Peyer's patch (tissue), 4 donors: ENCODE measurements at regions not wholly inside any gene's neighbourhood (a gene's known extent, or its start where the extent isn't known, plus 50 kb on each side); places are given as distances from the start of the nearest gene placed in this dataset.

Experiments
- DNase-seq, 3 donors: peaks; one replicate each; pipeline ENCODE4 v3.0.0-alpha.2; 2017 to 2019
- H3K27ac ChIP-seq, 4 donors: fragments of 200-600 bp; sonication (generic); one replicate each; pipeline ENCODE4 v1.5.1; 2016 to 2019
- H3K27me3 ChIP-seq, 2 donors: fragments of 200-600 bp; sonication (generic); one replicate each; pipeline ENCODE4 v1.5.1; 2019
- H3K36me3 ChIP-seq, 3 donors: fragments of 200-600 bp; sonication (generic); one replicate each; pipeline ENCODE4 v1.5.1; 2016 to 2019
- H3K4me1 ChIP-seq, 4 donors: fragments of 200-600 bp; sonication (generic); one replicate each; pipeline ENCODE4 v1.5.1; 2016 to 2019
- H3K4me3 ChIP-seq, 4 donors: fragments of 200-600 bp; sonication (generic); 1 replicate in 3 of 4; 2 replicates in 1 of 4; pipeline ENCODE4 v1.5.1; 2016 to 2019; ENCODE audit warnings: mild to moderate bottlenecking in 1 of 4
- H3K9me3 ChIP-seq, 4 donors: fragments of 200-600 bp; sonication (generic); one replicate each; pipeline ENCODE4 v1.5.1; 2016 to 2019; ENCODE audit warnings: mild to moderate bottlenecking in 1 of 4
- CTCF ChIP-seq, 6 experiments: fragments of 450-650 bp in 4 of 6; fragments of 200-600 bp in 2 of 6; sonication (generic) in 1 of 6; IDR thresholded peaks; one replicate each; pipeline ENCODE4 v1.5.1; 2017 to 2019; ENCODE audit warnings: antibody characterized with exemption in 6 of 6, mild to moderate bottlenecking in 3 of 6, moderate library complexity in 1 of 6
- POLR2A ChIP-seq, 2 donors: fragments of 450-650 bp; IDR thresholded peaks; one replicate each; pipeline ENCODE4 v1.5.1; 2017; ENCODE audit warnings: antibody characterized with exemption in 2 of 2, mild to moderate bottlenecking in 2 of 2, moderate library complexity in 2 of 2

GRCh38 chr4:53781629-53782457, 190.6 kb upstream of the LNX1 start:
- Histone ChIP-seq H3K4me3 (no peak overlapping the region), H3K9me3 (no peaks in the 10 kb centered on the region), H3K4me1 (no peaks in the 10 kb centered on the region), H3K27ac (peak overlapping the region in 3 of 4 donors; percentile 25 to 57 (median 47)), H3K27me3 (no peaks in the 10 kb centered on the region), H3K36me3 (no peaks in the 10 kb centered on the region)
- no peak for DNase-seq
- TF ChIP-seq CTCF (IDR thresholded peaks at IDR 0.05) (no peak), POLR2A (IDR thresholded peaks at IDR 0.05) (no peak)

GRCh38 chr4:53780736-53781400, 189.6 kb upstream of the LNX1 start:
- H3K4me1 ChIP-seq = no peaks in the 10 kb centered on the region
- TF ChIP-seq POLR2A (IDR thresholded peaks at IDR 0.05) = no peak
- TF ChIP-seq CTCF (IDR thresholded peaks at IDR 0.05) = no peak
- peak overlapping the region in 2 of 4 donors; percentile 47 to 57 for H3K27ac ChIP-seq
- no peaks in the 10 kb centered on the region for H3K36me3 ChIP-seq
- no peaks in the 10 kb centered on the region for H3K9me3 ChIP-seq
- H3K4me3 ChIP-seq = no peak overlapping the region
- H3K27me3 ChIP-seq = no peaks in the 10 kb centered on the region
- no peak for DNase-seq

- H3K36me3 ChIP-seq = no peaks in the 10 kb centered on the region
- H3K27ac ChIP-seq = no peak overlapping the region
- no peaks in the 10 kb centered on the region for H3K27me3 ChIP-seq
- no peak overlapping the region for H3K4me3 ChIP-seq
- H3K4me1 ChIP-seq = no peaks in the 10 kb centered on the region
- TF ChIP-seq CTCF (IDR thresholded peaks at IDR 0.05) (no peak), POLR2A (IDR thresholded peaks at IDR 0.05) (no peak)
- H3K9me3 ChIP-seq = no peaks in the 10 kb centered on the region
- no peak for DNase-seq
These were observed 187.7 kb upstream of the LNX1 start for GRCh38 chr4:53779025-53779424.

- Histone ChIP-seq H3K27ac (peak overlapping the region in 1 of 4 donors; percentile 38), H3K27me3 (no peaks in the 10 kb centered on the region)
- DNase-seq = no peak
These were observed 186.9 kb upstream of the LNX1 start for GRCh38 chr4:53778155-53778554.

More at GRCh38 chr4:53778155-53778554, 186.9 kb upstream of the LNX1 start:
- H3K4me3 ChIP-seq = no peak overlapping the region
- no peak for TF ChIP-seq POLR2A (IDR thresholded peaks at IDR 0.05)
- no peak for TF ChIP-seq CTCF (IDR thresholded peaks at IDR 0.05)
- no peaks in the 10 kb centered on the region for H3K4me1 ChIP-seq
- no peaks in the 10 kb centered on the region for H3K36me3 ChIP-seq
- H3K9me3 ChIP-seq = no peaks in the 10 kb centered on the region
